ENCODE measurements at regions not wholly inside any gene's neighbourhood (a gene's known extent, or its start where the extent isn't known, plus 50 kb on each side); places are given as distances from the start of the nearest gene placed in this dataset.

GRCh38 chr2:221360312-221360711 is 211.8 kb downstream of the EPHA4 start:
- TF ChIP-seq CTCF (IDR thresholded peaks at IDR 0.05) (no peak), POLR2A (IDR thresholded peaks at IDR 0.05) (no peak)
